K562 (cell line): ENCODE measurements at regions not wholly inside any gene's neighbourhood (a gene's known extent, or its start where the extent isn't known, plus 50 kb on each side); places are given as distances from the start of the nearest gene placed in this dataset.

Source experiments
- ATAC-seq: fragments of 200-7000 bp; cut with Tn5 transposase; 3 replicates; pipeline ENCODE4 v1.9.1; 2020; ENCODE audit warnings: moderate library complexity
- BruUV-seq: library from RNA; stranded (reverse); fragments of 400-500 nt; replicated peaks from 2 replicates; lab custom pipeline; 2021; lab: Mats Ljungman, UMichigan
- CTCF ChIA-PET: fragments of 300-600 bp; formaldehyde crosslinking; extraction: SDS; loops from one replicate; lab custom pipeline; 2021; ENCODE audit warnings: low intra/inter-chr PET ratio; lab: Yijun Ruan, JAX
- POLR2A ChIA-PET: fragments of 300-600, 350-650 bp; sonication (Branson Sonifier 250); formaldehyde crosslinking; extraction: SDS; loops from one replicate; lab custom pipeline; 2021; ENCODE audit warnings: antibody characterized with exemption, inconsistent platforms; lab: Yijun Ruan, JAX
- DNase-seq, 4 experiments: peaks; one replicate each; pipeline versions ENCODE4 v3.0.0 to v3.0.0-alpha.2; 2011 to 2018; ENCODE audit warnings: low spot score in 3 of 4, mixed read lengths in 3 of 4; ENCODE audit errors: extremely low read depth in 1 of 4
- FAIRE-seq: peaks from 2 replicates; lab custom pipeline; 2011; peaks lifted over from hg19 to GRCh38; lab: Jason Lieb, UNC
- H2AFZ ChIP-seq: 2 replicates; pipeline ENCODE4 v1.6.0; 2011; ENCODE audit warnings: low read depth, low read length, control low read depth, inconsistent platforms
- H3K27ac ChIP-seq: fragments of 200-600 bp; 3 replicates; pipeline ENCODE4 v1.8.0; 2011; ENCODE audit warnings: low read depth, mild to moderate bottlenecking, control low read depth, inconsistent platforms, low read length, moderate library complexity, mixed read lengths; ENCODE audit errors: extremely low read depth
- H3K27me3 ChIP-seq, 2 experiments: fragments of 300-600 bp in 1 of 2; 2 replicates in 1 of 2; 3 replicates in 1 of 2; pipeline versions ENCODE4 v1.6.0 to v1.8.0; 2011; ENCODE audit warnings: inconsistent platforms in 2 of 2, low read length in 2 of 2, mild to moderate bottlenecking in 1 of 2, mixed read lengths in 1 of 2, moderate library complexity in 1 of 2; ENCODE audit not compliant: control insufficient read depth in 2 of 2, insufficient read depth in 2 of 2
- H3K36me3 ChIP-seq: fragments of 300-600 bp; 3 replicates; pipeline ENCODE4 v1.8.0; 2011; ENCODE audit warnings: mild to moderate bottlenecking, low read length, inconsistent platforms; ENCODE audit not compliant: control insufficient read depth, insufficient read depth
- H3K4me1 ChIP-seq, 2 experiments: fragments of 200-600 bp in 1 of 2; replicated peaks in 1 of 2; 2 replicates in 1 of 2; 3 replicates in 1 of 2; pipeline versions ENCODE4 v1.5.1 to v1.8.0; 2011; ENCODE audit warnings: inconsistent platforms in 2 of 2, low read length in 2 of 2, mild to moderate bottlenecking in 1 of 2, mixed read lengths in 1 of 2, moderate library complexity in 1 of 2; ENCODE audit not compliant: control insufficient read depth in 2 of 2, insufficient read depth in 2 of 2
- H3K4me2 ChIP-seq: 2 replicates; pipeline ENCODE4 v1.6.1; 2011; ENCODE audit warnings: low read length, control low read depth, inconsistent platforms, mixed read lengths; ENCODE audit not compliant: insufficient read depth
- H3K4me3 ChIP-seq: fragments of 200-600 bp; sonication (generic), shearing (Covaris generic); 2 replicates; pipeline ENCODE4 v1.5.1; 2016; ENCODE audit warnings: control low read depth, inconsistent platforms
- H3K79me2 ChIP-seq: fragments of 200-600 bp; 3 replicates; pipeline ENCODE4 v1.8.0; 2011; ENCODE audit warnings: low read length, inconsistent platforms; ENCODE audit not compliant: control insufficient read depth, insufficient read depth
- H3K9ac ChIP-seq, 2 experiments: 2 replicates each; pipeline versions ENCODE4 v1.6.0 to v1.6.1; 2011; ENCODE audit warnings: low read depth in 2 of 2, low read length in 2 of 2, control low read depth in 1 of 2, inconsistent platforms in 1 of 2, mild to moderate bottlenecking in 1 of 2, mixed read lengths in 1 of 2; ENCODE audit not compliant: insufficient read depth in 1 of 2
- H3K9me1 ChIP-seq: one replicate; pipeline ENCODE4 v1.6.0; 2011; ENCODE audit warnings: inconsistent platforms, mild to moderate bottlenecking, low read length, moderate library complexity; ENCODE audit not compliant: control insufficient read depth, insufficient read depth
- H3K9me3 ChIP-seq: replicated peaks from 2 replicates; pipeline ENCODE4 v1.5.1; 2011; ENCODE audit warnings: low read depth, low read length, inconsistent platforms; ENCODE audit not compliant: control insufficient read depth, insufficient read depth
- H4K20me1 ChIP-seq: replicated peaks from 2 replicates; pipeline ENCODE4 v1.6.1; 2011; ENCODE audit warnings: low read length, inconsistent platforms, mixed read lengths; ENCODE audit not compliant: control insufficient read depth, insufficient read depth
- HOXB6 ChIP-seq: fragments of 250-450 bp; sonication (Bioruptor Pico); IDR thresholded peaks from 2 replicates; pipeline ENCODE4 v1.5.1; 2022; ENCODE audit warnings: mild to moderate bottlenecking, borderline replicate concordance
- NR2F6 ChIP-seq: fragments of 450-650 bp; formaldehyde crosslinking; IDR thresholded peaks from 2 replicates; pipeline ENCODE4 v1.4.0; 2020; ENCODE audit warnings: mild to moderate bottlenecking
- RB1 ChIP-seq: fragments of 450-650 bp; IDR thresholded peaks from 2 replicates; pipeline ENCODE4 v1.6.1; 2017; ENCODE audit warnings: low read depth, mild to moderate bottlenecking
- TAF15 ChIP-seq: fragments of 200-400 bp; formaldehyde crosslinking; IDR thresholded peaks from 2 replicates; pipeline ENCODE4 v1.6.1; 2017; ENCODE audit warnings: mild to moderate bottlenecking, low read depth, low read length, moderate library complexity
- U2AF1 ChIP-seq: fragments of 200-400 bp; formaldehyde crosslinking; optimal IDR thresholded peaks from 2 replicates; pipeline ENCODE3; 2017; ENCODE audit warnings: mild to moderate bottlenecking, low read depth, low read length, moderate library complexity
- WGBS: fragments of 100-300 bp; shearing (Covaris generic); methylation state at CpG from one replicate; pipeline ENCODE4 v1.1.6; 2016; ENCODE audit warnings: low coverage, mixed read lengths; ENCODE audit not compliant: insufficient coverage; ENCODE audit errors: missing lambda C conversion rate; 5-methylcytosine and 5-hydroxymethylcytosine counted together
- in situ Hi-C: fragments of 300-500 bp; cut with MboI; formaldehyde crosslinking; loops from 4 replicates; pipeline ENCODE4 v1.15.0; 2018; ENCODE audit warnings: inconsistent platforms, mixed read lengths
- intact Hi-C: fragments of 100-400 bp; cut with micrococcal nuclease; formaldehyde crosslinking; loops from 2 replicates; pipeline ENCODE4 v1.14.2; 2022
- TF ChIP-seq, protein P1 (sequence below): fragments of 450-650 bp; IDR thresholded peaks from 2 replicates; pipeline ENCODE4 v1.6.1; 2016; ENCODE audit warnings: mild to moderate bottlenecking, moderate library complexity
- TF ChIP-seq, protein P2 (sequence below): fragments of 250-450 bp; sonication (Bioruptor Pico); IDR thresholded peaks from 2 replicates; pipeline ENCODE4 v1.9.0; 2021; ENCODE audit warnings: mild to moderate bottlenecking, inconsistent platforms

DNA sequence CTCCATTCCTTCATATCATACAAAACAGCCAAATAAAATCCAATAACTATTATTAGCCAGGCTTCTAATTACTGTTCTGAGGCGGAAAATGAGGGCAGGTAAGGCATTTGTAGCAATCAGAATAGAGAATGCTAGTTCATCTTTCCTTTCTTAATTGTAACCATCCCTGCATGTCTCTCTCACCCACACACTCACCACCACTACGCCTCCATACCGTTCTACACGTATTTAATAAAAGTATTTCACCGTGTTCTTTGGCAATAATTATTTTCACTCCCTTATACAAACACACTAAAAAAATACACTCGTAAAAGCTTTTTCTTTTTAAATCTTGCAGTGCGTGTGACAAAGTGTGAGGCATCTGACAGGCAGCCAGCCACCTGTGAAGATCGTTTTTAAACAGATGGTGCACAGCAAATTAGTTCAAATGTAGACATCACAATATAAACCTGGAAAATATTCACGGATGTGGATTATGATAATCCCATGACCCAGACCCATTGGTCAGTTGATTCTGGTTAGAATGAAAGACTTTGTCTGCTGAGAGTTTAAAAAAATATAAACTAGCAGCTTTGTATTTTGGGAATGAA, 653.6 kb downstream of the REEP3 start:
- no peak overlapping the region for H3K27ac ChIP-seq
- 1% methylated on average over 9 of the region's 9 CpGs for WGBS
- ATAC-seq (no peak), DNase-seq (no peak), FAIRE-seq (no peak)
- H3K27me3 ChIP-seq: no peaks in the 10 kb centered on the region
- no peaks in the 10 kb centered on the region for H3K79me2 ChIP-seq
- ChIA-PET CTCF (no interaction called here), POLR2A (interaction anchor here (1.1 kb wide), 1 partner anchor 16 kb away, joined by 3 read pairs; no protein-coding TSS in a partner anchor)
- no peaks in the 10 kb centered on the region for H3K9me1 ChIP-seq
- in situ Hi-C loops (no loop called here), intact Hi-C loops (no loop called here)
- BruUV-seq: no TSS peak
- no peak overlapping the region for H3K9ac ChIP-seq
- H4K20me1 ChIP-seq: no peaks in the 10 kb centered on the region
- no peaks in the 10 kb centered on the region for H3K4me1 ChIP-seq
- no peaks in the 10 kb centered on the region for H3K36me3 ChIP-seq
- no peak overlapping the region for H3K4me3 ChIP-seq
- no peak overlapping the region for H3K4me2 ChIP-seq
- H2AFZ ChIP-seq: no peak overlapping the region
- 0 out of 2 replicates have a peak, but pooled peaks cover 1% of the 10 kb centered on the region for H3K9me3 ChIP-seq
- TF ChIP-seq HOXB6 (CRISPR knock-in tag) (no peak), RB1 (no peak), U2AF1 (no peak), TAF15 (no peak), NR2F6 (CRISPR knock-in tag) (no peak)
- TF ChIP-seq, protein P1, sequence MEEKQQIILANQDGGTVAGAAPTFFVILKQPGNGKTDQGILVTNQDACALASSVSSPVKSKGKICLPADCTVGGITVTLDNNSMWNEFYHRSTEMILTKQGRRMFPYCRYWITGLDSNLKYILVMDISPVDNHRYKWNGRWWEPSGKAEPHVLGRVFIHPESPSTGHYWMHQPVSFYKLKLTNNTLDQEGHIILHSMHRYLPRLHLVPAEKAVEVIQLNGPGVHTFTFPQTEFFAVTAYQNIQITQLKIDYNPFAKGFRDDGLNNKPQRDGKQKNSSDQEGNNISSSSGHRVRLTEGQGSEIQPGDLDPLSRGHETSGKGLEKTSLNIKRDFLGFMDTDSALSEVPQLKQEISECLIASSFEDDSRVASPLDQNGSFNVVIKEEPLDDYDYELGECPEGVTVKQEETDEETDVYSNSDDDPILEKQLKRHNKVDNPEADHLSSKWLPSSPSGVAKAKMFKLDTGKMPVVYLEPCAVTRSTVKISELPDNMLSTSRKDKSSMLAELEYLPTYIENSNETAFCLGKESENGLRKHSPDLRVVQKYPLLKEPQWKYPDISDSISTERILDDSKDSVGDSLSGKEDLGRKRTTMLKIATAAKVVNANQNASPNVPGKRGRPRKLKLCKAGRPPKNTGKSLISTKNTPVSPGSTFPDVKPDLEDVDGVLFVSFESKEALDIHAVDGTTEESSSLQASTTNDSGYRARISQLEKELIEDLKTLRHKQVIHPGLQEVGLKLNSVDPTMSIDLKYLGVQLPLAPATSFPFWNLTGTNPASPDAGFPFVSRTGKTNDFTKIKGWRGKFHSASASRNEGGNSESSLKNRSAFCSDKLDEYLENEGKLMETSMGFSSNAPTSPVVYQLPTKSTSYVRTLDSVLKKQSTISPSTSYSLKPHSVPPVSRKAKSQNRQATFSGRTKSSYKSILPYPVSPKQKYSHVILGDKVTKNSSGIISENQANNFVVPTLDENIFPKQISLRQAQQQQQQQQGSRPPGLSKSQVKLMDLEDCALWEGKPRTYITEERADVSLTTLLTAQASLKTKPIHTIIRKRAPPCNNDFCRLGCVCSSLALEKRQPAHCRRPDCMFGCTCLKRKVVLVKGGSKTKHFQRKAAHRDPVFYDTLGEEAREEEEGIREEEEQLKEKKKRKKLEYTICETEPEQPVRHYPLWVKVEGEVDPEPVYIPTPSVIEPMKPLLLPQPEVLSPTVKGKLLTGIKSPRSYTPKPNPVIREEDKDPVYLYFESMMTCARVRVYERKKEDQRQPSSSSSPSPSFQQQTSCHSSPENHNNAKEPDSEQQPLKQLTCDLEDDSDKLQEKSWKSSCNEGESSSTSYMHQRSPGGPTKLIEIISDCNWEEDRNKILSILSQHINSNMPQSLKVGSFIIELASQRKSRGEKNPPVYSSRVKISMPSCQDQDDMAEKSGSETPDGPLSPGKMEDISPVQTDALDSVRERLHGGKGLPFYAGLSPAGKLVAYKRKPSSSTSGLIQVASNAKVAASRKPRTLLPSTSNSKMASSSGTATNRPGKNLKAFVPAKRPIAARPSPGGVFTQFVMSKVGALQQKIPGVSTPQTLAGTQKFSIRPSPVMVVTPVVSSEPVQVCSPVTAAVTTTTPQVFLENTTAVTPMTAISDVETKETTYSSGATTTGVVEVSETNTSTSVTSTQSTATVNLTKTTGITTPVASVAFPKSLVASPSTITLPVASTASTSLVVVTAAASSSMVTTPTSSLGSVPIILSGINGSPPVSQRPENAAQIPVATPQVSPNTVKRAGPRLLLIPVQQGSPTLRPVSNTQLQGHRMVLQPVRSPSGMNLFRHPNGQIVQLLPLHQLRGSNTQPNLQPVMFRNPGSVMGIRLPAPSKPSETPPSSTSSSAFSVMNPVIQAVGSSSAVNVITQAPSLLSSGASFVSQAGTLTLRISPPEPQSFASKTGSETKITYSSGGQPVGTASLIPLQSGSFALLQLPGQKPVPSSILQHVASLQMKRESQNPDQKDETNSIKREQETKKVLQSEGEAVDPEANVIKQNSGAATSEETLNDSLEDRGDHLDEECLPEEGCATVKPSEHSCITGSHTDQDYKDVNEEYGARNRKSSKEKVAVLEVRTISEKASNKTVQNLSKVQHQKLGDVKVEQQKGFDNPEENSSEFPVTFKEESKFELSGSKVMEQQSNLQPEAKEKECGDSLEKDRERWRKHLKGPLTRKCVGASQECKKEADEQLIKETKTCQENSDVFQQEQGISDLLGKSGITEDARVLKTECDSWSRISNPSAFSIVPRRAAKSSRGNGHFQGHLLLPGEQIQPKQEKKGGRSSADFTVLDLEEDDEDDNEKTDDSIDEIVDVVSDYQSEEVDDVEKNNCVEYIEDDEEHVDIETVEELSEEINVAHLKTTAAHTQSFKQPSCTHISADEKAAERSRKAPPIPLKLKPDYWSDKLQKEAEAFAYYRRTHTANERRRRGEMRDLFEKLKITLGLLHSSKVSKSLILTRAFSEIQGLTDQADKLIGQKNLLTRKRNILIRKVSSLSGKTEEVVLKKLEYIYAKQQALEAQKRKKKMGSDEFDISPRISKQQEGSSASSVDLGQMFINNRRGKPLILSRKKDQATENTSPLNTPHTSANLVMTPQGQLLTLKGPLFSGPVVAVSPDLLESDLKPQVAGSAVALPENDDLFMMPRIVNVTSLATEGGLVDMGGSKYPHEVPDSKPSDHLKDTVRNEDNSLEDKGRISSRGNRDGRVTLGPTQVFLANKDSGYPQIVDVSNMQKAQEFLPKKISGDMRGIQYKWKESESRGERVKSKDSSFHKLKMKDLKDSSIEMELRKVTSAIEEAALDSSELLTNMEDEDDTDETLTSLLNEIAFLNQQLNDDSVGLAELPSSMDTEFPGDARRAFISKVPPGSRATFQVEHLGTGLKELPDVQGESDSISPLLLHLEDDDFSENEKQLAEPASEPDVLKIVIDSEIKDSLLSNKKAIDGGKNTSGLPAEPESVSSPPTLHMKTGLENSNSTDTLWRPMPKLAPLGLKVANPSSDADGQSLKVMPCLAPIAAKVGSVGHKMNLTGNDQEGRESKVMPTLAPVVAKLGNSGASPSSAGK: no peak
- TF ChIP-seq, protein P2, sequence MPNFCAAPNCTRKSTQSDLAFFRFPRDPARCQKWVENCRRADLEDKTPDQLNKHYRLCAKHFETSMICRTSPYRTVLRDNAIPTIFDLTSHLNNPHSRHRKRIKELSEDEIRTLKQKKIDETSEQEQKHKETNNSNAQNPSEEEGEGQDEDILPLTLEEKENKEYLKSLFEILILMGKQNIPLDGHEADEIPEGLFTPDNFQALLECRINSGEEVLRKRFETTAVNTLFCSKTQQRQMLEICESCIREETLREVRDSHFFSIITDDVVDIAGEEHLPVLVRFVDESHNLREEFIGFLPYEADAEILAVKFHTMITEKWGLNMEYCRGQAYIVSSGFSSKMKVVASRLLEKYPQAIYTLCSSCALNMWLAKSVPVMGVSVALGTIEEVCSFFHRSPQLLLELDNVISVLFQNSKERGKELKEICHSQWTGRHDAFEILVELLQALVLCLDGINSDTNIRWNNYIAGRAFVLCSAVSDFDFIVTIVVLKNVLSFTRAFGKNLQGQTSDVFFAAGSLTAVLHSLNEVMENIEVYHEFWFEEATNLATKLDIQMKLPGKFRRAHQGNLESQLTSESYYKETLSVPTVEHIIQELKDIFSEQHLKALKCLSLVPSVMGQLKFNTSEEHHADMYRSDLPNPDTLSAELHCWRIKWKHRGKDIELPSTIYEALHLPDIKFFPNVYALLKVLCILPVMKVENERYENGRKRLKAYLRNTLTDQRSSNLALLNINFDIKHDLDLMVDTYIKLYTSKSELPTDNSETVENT (CRISPR knock-in tag): no peak
